Transverse colon (tissue), 4 donors: ENCODE measurements at regions not wholly inside any gene's neighbourhood (a gene's known extent, or its start where the extent isn't known, plus 50 kb on each side); places are given as distances from the start of the nearest gene placed in this dataset.
"Not testable (repeated sequence)": the region's sequence is repeated elsewhere in the genome, so short reads cannot be mapped to it uniquely, and the experiment has no call there.

Experiments
- DNase-seq: peaks from one replicate; pipeline ENCODE4 v3.0.0-alpha.2; 2019
- H3K27ac ChIP-seq, 4 donors: fragments of 200-600 bp; sonication (generic); 2 replicates each; pipeline ENCODE4 v1.5.1; 2016 to 2018; ENCODE audit warnings: inconsistent platforms in 4 of 4
- H3K27me3 ChIP-seq: fragments of 200-600 bp; sonication (generic); 2 replicates; pipeline ENCODE4 v1.5.1; 2017; ENCODE audit warnings: inconsistent platforms
- H3K36me3 ChIP-seq, 4 donors: fragments of 200-600 bp; sonication (generic); 2 replicates each; pipeline ENCODE4 v1.5.1; 2017 to 2019; ENCODE audit warnings: inconsistent platforms in 4 of 4
- H3K4me1 ChIP-seq, 4 donors: fragments of 200-600 bp; sonication (generic); 2 replicates each; pipeline ENCODE4 v1.5.1; 2017 to 2020; ENCODE audit warnings: inconsistent platforms in 4 of 4
- H3K4me3 ChIP-seq, 4 donors: fragments of 200-600 bp; sonication (generic); 1 replicate in 1 of 4; 2 replicates in 3 of 4; pipeline versions ENCODE4 v1.5.1 to v1.6.1; 2017 to 2019; ENCODE audit warnings: inconsistent platforms in 4 of 4
- H3K9me3 ChIP-seq, 2 donors: fragments of 200-600 bp; sonication (generic); 2 replicates each; pipeline ENCODE4 v1.5.1; 2017 to 2019; ENCODE audit warnings: inconsistent platforms in 2 of 2
- CTCF ChIP-seq, 5 experiments: fragments of 200-600 bp in 3 of 5; fragments of 450-650 bp in 2 of 5; sonication (generic) in 3 of 5; IDR thresholded peaks; 1 replicate in 2 of 5; 2 replicates in 3 of 5; pipeline ENCODE4 v1.5.1; 2016 to 2017; ENCODE audit warnings: antibody characterized with exemption in 5 of 5, inconsistent platforms in 3 of 5, mild to moderate bottlenecking in 2 of 5, moderate library complexity in 1 of 5
- EP300 ChIP-seq: sonication (generic); formaldehyde crosslinking; IDR thresholded peaks from one replicate; pipeline ENCODE4 v1.6.1; 2017; ENCODE audit warnings: antibody characterized with exemption, low read depth
- POLR2A ChIP-seq: fragments of 450-650 bp; IDR thresholded peaks from one replicate; pipeline ENCODE4 v1.6.1; 2016; ENCODE audit warnings: antibody characterized with exemption, mild to moderate bottlenecking, moderate library complexity
- POLR2AphosphoS5 ChIP-seq, 3 donors: sonication (generic); formaldehyde crosslinking; IDR thresholded peaks; one replicate each; pipeline ENCODE4 v1.6.1; 2016; ENCODE audit warnings: antibody characterized with exemption in 3 of 3
- whole genome bisulfite sequencing, 2 donors: methylation state at CpG; one replicate each; pipeline ENCODE4 v1.1.5; 2018; ENCODE audit warnings: low coverage in 1 of 2; 5-methylcytosine and 5-hydroxymethylcytosine counted together
- in situ Hi-C, 4 donors: fragments of 200-750 bp; cut with MboI; loops; one replicate each; pipeline versions ENCODE4 v1.15.0 to v1.15.1; 2017; ENCODE audit warnings: low sequenced_read_pairs in 3 of 4, low pct_ligation_motif_present in 1 of 4, low pct_unique_long_range_greater_than_20kb in 1 of 4
- intact Hi-C: fragments of 100-400 bp; cut with DNase I; formaldehyde crosslinking; loops from one replicate; pipeline ENCODE4 v1.15.1; 2023; ENCODE audit warnings: low total_unique reads

GRCh38 chr11:80261776-80262175 is 820.9 kb upstream of the TENM4 start:
- H3K9me3 ChIP-seq: no peaks in the 10 kb centered on the region
- TF ChIP-seq POLR2A: no peak
- no peak for TF ChIP-seq CTCF (IDR thresholded peaks at IDR 0.05)
- TF ChIP-seq EP300: no peak
- TF ChIP-seq POLR2AphosphoS5 (IDR thresholded peaks at IDR 0.05): no peak
- in situ Hi-C loops (no loop called here), intact Hi-C loops (no loop called here)
- no peak for DNase-seq
- no peak overlapping the region for H3K4me3 ChIP-seq
- no peaks in the 10 kb centered on the region for H3K27me3 ChIP-seq
- no peak overlapping the region for H3K27ac ChIP-seq
- H3K36me3 ChIP-seq: no peaks in the 10 kb centered on the region
- H3K4me1 ChIP-seq: no peaks in the 10 kb centered on the region
- 70 to 73% methylated on average over 5 of the region's 5 CpGs for WGBS, 2 donors

- in situ Hi-C loops, H3K27ac ChIP-seq, H3K4me3 ChIP-seq, H3K4me1 ChIP-seq, DNase-seq, intact Hi-C loops, H3K36me3 ChIP-seq, H3K9me3 ChIP-seq, H3K27me3 ChIP-seq: not testable (repeated sequence)
- 92% methylated on average over 38 of the region's 45 CpGs; no CpG with 5 or more reads in 1 of the 2 donors for WGBS, 2 donors
Measured at GRCh38 chr11:80257319-80258015, 816.6 kb upstream of the TENM4 start.

GRCh38 chr11:80255021-80255420 is 814.2 kb upstream of the TENM4 start:
- Histone ChIP-seq H3K27me3 (no peaks in the 10 kb centered on the region), H3K27ac (no peak overlapping the region), H3K9me3 (no peaks in the 10 kb centered on the region), H3K36me3 (no peaks in the 10 kb centered on the region), H3K4me1 (no peaks in the 10 kb centered on the region), H3K4me3 (no peak overlapping the region)
- intact Hi-C loops (no loop called here), in situ Hi-C loops (no loop called here)
- no peak for TF ChIP-seq POLR2A
- no peak for TF ChIP-seq CTCF (IDR thresholded peaks at IDR 0.05)
- TF ChIP-seq POLR2AphosphoS5 (IDR thresholded peaks at IDR 0.05): no peak
- TF ChIP-seq EP300: no peak
- DNase-seq: no peak

- Histone ChIP-seq H3K4me3 (no peak overlapping the region), H3K4me1 (no peaks in the 10 kb centered on the region), H3K36me3 (no peaks in the 10 kb centered on the region), H3K9me3 (no peaks in the 10 kb centered on the region), H3K27me3 (no peaks in the 10 kb centered on the region), H3K27ac (no peak overlapping the region)
- 81 to 90% methylated on average over 3 of the region's 3 CpGs for whole genome bisulfite sequencing, 2 donors
- no peak for DNase-seq
- in situ Hi-C loops (no loop called here), intact Hi-C loops (no loop called here)
- TF ChIP-seq POLR2A (no peak), CTCF (IDR thresholded peaks at IDR 0.05) (no peak), EP300 (no peak), POLR2AphosphoS5 (IDR thresholded peaks at IDR 0.05) (no peak)
Measured at GRCh38 chr11:80241766-80242165, 800.9 kb upstream of the TENM4 start.

GRCh38 chr11:80240245-80240644 is 799.4 kb upstream of the TENM4 start:
- 63 to 64% methylated on average over 1 of the region's 1 CpG for WGBS, 2 donors
- Histone ChIP-seq H3K27me3 (no peaks in the 10 kb centered on the region), H3K27ac (no peak overlapping the region), H3K9me3 (peaks cover 0 to 5% of the 10 kb centered on the region in 2 donors), H3K4me1 (no peaks in the 10 kb centered on the region), H3K4me3 (no peak overlapping the region), H3K36me3 (no peaks in the 10 kb centered on the region)
- intact Hi-C loops: no loop called here
- no peak for DNase-seq
- TF ChIP-seq CTCF (IDR thresholded peaks at IDR 0.05) (no peak), EP300 (no peak), POLR2A (no peak), POLR2AphosphoS5 (IDR thresholded peaks at IDR 0.05) (no peak)
- in situ Hi-C loops: no loop called here
